ENCODE measurements at regions not wholly inside any gene's neighbourhood (a gene's known extent, or its start where the extent isn't known, plus 50 kb on each side); places are given as distances from the start of the nearest gene placed in this dataset.

DNA sequence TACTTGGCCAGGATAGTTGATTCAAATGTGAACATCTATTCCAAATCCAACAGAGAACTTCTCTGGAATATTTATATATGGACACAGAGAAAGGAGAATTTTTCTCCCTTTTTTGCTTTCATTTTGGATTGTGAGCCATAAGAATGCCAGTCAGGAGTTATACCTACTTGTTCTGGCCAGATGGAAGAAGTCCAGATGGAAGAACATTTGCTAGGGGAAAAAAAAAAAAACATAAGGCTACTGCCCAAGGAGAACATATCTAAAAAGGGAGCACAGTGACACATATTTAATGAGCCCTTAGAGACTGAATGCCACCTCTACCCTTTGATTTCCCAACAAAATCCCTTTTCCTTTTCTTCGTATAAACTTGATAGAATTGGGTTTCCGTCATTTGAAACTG lies 61.7 kb upstream of the PPP2R2B start:
- Histone ChIP-seq H3K36me3 (replicated peaks; ENCODE audit: insufficient read depth, low read depth) (no peaks in the 10 kb centered on the region), H3K79me2 (no peaks in the 10 kb centered on the region), H3K4me1 (ENCODE audit: insufficient read depth) (no peaks in the 10 kb centered on the region), H3K4me3 (no peak overlapping the region), H2AFZ (no peak overlapping the region), H4K20me1 (ENCODE audit: insufficient read depth, poor library complexity, severe bottlenecking) (no peaks in the 10 kb centered on the region), H3K27me3 (no peaks in the 10 kb centered on the region), H3K9me2 (replicated peaks; ENCODE audit: insufficient read depth) (no peaks in the 10 kb centered on the region), H3K4me2 (no peak overlapping the region), H3K27ac (no peak overlapping the region), H3K9me3 (ENCODE audit: low read depth) (no peaks in the 10 kb centered on the region)
- DNase-seq (ENCODE audit: low spot score), result no peak
- TF ChIP-seq EZH2phosphoT487 (IDR thresholded peaks at IDR 0.05; ENCODE audit: low read depth, severe bottlenecking, unreplicated experiment), result no peak
- no peak for TF ChIP-seq EZH2 (IDR thresholded peaks at IDR 0.05; ENCODE audit: borderline replicate concordance)
- TF ChIP-seq, protein P1, sequence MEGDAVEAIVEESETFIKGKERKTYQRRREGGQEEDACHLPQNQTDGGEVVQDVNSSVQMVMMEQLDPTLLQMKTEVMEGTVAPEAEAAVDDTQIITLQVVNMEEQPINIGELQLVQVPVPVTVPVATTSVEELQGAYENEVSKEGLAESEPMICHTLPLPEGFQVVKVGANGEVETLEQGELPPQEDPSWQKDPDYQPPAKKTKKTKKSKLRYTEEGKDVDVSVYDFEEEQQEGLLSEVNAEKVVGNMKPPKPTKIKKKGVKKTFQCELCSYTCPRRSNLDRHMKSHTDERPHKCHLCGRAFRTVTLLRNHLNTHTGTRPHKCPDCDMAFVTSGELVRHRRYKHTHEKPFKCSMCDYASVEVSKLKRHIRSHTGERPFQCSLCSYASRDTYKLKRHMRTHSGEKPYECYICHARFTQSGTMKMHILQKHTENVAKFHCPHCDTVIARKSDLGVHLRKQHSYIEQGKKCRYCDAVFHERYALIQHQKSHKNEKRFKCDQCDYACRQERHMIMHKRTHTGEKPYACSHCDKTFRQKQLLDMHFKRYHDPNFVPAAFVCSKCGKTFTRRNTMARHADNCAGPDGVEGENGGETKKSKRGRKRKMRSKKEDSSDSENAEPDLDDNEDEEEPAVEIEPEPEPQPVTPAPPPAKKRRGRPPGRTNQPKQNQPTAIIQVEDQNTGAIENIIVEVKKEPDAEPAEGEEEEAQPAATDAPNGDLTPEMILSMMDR (IDR thresholded peaks at IDR 0.05; ENCODE audit: poor library complexity), result no peak
- WGBS (ENCODE audit: low lambda C conversion rate, missing lambda C conversion rate), result 98% methylated on average over 2 of the region's 2 CpGs

DNA sequence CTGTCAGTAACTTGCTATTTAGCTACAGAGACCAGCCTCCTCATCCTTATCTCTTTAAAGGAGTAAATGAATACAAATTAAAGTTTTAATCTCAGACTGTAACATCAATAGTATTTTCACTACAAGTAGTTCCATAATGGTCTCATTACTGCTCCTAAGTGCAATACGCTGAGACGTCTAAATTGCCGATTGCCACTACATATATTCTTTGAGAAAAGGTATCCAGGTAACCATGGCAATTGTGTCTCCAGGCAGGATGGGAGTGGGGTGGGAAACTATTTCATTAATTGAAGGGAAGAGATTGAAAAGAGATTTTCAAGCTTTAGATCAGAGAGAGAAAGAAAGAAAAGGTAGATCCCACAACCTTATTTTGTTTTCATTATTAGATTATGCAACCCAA lies 65.5 kb upstream of the PPP2R2B start:
- H3K27me3 ChIP-seq, result no peaks in the 10 kb centered on the region
- no peaks in the 10 kb centered on the region for H3K4me1 ChIP-seq (ENCODE audit: insufficient read depth)
- no peak overlapping the region for H3K27ac ChIP-seq
- H4K20me1 ChIP-seq (ENCODE audit: insufficient read depth, poor library complexity, severe bottlenecking), result no peaks in the 10 kb centered on the region
- TF ChIP-seq, protein P1 (IDR thresholded peaks at IDR 0.05; ENCODE audit: poor library complexity), result no peak
- TF ChIP-seq EZH2phosphoT487 (IDR thresholded peaks at IDR 0.05; ENCODE audit: low read depth, severe bottlenecking, unreplicated experiment) (no peak), EZH2 (IDR thresholded peaks at IDR 0.05; ENCODE audit: borderline replicate concordance) (no peak)
- no peaks in the 10 kb centered on the region for H3K36me3 ChIP-seq (replicated peaks; ENCODE audit: insufficient read depth, low read depth)
- H3K4me3 ChIP-seq, result no peak overlapping the region
- DNase-seq (ENCODE audit: low spot score), result no peak
- H3K4me2 ChIP-seq, result no peak overlapping the region
- H3K79me2 ChIP-seq, result no peaks in the 10 kb centered on the region
- no peaks in the 10 kb centered on the region for H3K9me3 ChIP-seq (ENCODE audit: low read depth)
- 87% methylated on average over 3 of the region's 3 CpGs for WGBS (ENCODE audit: low lambda C conversion rate, missing lambda C conversion rate)
- H2AFZ ChIP-seq, result no peak overlapping the region
- no peaks in the 10 kb centered on the region for H3K9me2 ChIP-seq (replicated peaks; ENCODE audit: insufficient read depth)

DNA sequence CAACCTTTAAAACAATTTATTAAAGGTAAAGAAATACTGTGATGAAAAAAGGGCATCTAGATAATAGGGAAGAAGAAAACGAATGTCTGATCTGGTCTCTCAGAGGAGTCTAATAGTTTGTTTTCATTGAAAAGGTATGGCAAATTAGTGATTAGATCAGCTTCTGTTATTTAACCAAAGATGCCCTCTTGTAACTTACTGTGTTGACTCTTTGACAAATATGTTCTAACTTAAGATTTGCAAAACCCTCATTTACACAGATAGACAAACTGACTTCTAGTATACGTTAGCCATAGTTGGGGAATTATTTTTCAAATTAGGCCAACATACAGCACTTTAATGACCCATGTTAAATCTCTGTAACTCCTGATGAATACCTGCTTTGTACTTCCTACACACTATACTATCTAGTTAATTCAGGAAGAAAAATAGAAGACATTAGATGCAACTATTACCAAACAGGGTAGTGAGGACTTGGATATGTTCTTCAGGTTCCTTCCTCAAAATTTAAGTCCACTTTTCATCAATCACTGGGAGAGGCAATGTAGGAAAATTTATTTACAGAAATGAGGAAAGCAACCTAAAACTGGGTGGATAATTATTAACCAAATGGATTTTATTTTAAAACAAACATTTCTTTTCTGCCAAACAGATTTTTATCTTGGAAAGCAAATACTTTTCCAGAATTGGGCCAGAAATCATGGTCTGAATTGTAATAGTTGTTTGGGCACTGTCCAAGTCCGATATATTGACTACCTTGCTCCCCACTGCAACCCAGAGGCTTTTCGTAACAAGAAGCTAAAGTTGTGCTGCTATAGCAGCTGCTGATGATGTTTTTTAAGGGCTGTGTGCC lies 66.4 kb upstream of the PPP2R2B start:
- TF ChIP-seq EZH2phosphoT487 (IDR thresholded peaks at IDR 0.05; ENCODE audit: low read depth, severe bottlenecking, unreplicated experiment) (no peak), EZH2 (IDR thresholded peaks at IDR 0.05; ENCODE audit: borderline replicate concordance) (no peak)
- TF ChIP-seq, protein P1 (IDR thresholded peaks at IDR 0.05; ENCODE audit: poor library complexity), result no peak
- DNase-seq (ENCODE audit: low spot score), result no peak
- H2AFZ ChIP-seq, result no peak overlapping the region
- no peaks in the 10 kb centered on the region for H3K79me2 ChIP-seq
- no peak overlapping the region for H3K27ac ChIP-seq
- WGBS (ENCODE audit: low lambda C conversion rate, missing lambda C conversion rate), result 51% methylated on average over 4 of the region's 4 CpGs
- no peaks in the 10 kb centered on the region for H3K9me2 ChIP-seq (replicated peaks; ENCODE audit: insufficient read depth)
- no peak overlapping the region for H3K4me2 ChIP-seq
- H3K4me3 ChIP-seq, result no peak overlapping the region
- no peaks in the 10 kb centered on the region for H3K27me3 ChIP-seq
- H3K9me3 ChIP-seq (ENCODE audit: low read depth), result no peaks in the 10 kb centered on the region
- H3K36me3 ChIP-seq (replicated peaks; ENCODE audit: insufficient read depth, low read depth), result no peaks in the 10 kb centered on the region
- H3K4me1 ChIP-seq (ENCODE audit: insufficient read depth), result no peaks in the 10 kb centered on the region
- H4K20me1 ChIP-seq (ENCODE audit: insufficient read depth, poor library complexity, severe bottlenecking), result no peaks in the 10 kb centered on the region
